Stomach (tissue), 4 donors: ENCODE measurements at regions not wholly inside any gene's neighbourhood (a gene's known extent, or its start where the extent isn't known, plus 50 kb on each side); places are given as distances from the start of the nearest gene placed in this dataset.

Experiments
- CTCF ChIP-seq, 7 experiments: fragments of 450-650 bp in 4 of 7; fragments of 200-600 bp in 3 of 7; sonication (generic) in 3 of 7; IDR thresholded peaks; one replicate each; pipeline ENCODE4 v1.5.1; 2016 to 2019; ENCODE audit warnings: antibody characterized with exemption in 7 of 7, control low read depth in 2 of 7, mild to moderate bottlenecking in 1 of 7
- EP300 ChIP-seq: sonication (generic); formaldehyde crosslinking; IDR thresholded peaks from one replicate; pipeline ENCODE4 v1.6.1; 2017; ENCODE audit warnings: antibody characterized with exemption
- POLR2A ChIP-seq, 4 donors: fragments of 450-650 bp; IDR thresholded peaks; one replicate each; pipeline ENCODE4 v1.6.1; 2016; ENCODE audit warnings: antibody characterized with exemption in 4 of 4, control low read depth in 2 of 4, mild to moderate bottlenecking in 1 of 4, moderate library complexity in 1 of 4

- TF ChIP-seq CTCF (IDR thresholded peaks at IDR 0.05): no peak
- no peak for TF ChIP-seq POLR2A (IDR thresholded peaks at IDR 0.05)
- TF ChIP-seq EP300: no peak
Measured at GRCh38 chr14:83485591-83485990, 1951.9 kb upstream of the SEL1L start.
